ENCODE measurements at regions not wholly inside any gene's neighbourhood (a gene's known extent, or its start where the extent isn't known, plus 50 kb on each side); places are given as distances from the start of the nearest gene placed in this dataset.

GRCh38 chr4:29005838-29006237 lies 1714.3 kb upstream of the PCDH7 start:
- POLR2A ChIA-PET = no interaction called here
- no peak for TF ChIP-seq FOXM1 (IDR thresholded peaks at IDR 0.05; ENCODE audit: borderline replicate concordance)
- no peak for TF ChIP-seq HDGF (IDR thresholded peaks at IDR 0.05; ENCODE audit: borderline replicate concordance)
- no peak for TF ChIP-seq ELF4 (IDR thresholded peaks at IDR 0.05)
- no peak for TF ChIP-seq SUZ12 (IDR thresholded peaks at IDR 0.05)
- no peak for TF ChIP-seq CTBP1 (IDR thresholded peaks at IDR 0.05; ENCODE audit: borderline replicate concordance)
- no peak for DNase-seq (ENCODE audit: extremely low spot score)
- CTCF ChIA-PET = no interaction called here

DNA sequence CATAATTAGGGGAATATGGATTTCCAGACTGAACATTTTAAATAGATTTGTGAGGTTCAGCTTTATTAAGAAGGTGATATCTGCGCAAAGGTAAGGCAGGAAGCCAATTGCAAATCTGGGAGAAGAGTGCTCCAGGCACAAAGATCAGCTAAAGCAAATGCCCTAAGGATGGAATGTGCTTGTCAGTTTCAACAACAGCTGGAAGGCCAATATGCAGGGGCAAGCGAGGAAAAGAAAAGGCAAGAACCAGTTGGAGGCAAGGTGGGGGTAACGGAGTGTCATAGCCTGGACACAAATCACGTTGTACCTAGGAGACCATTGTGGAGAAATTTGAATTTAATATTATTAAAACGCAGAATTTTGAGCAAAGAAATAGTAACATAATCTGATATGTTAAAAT lies 1710.3 kb upstream of the PCDH7 start:
- CTCF ChIA-PET = no interaction called here
- TF ChIP-seq FOXK2 (IDR thresholded peaks at IDR 0.05) (no peak), FOXA1 (IDR thresholded peaks at IDR 0.05) (no peak), PKNOX1 (IDR thresholded peaks at IDR 0.05) (no peak), SUZ12 (IDR thresholded peaks at IDR 0.05) (no peak), CTBP1 (IDR thresholded peaks at IDR 0.05; ENCODE audit: borderline replicate concordance) (no peak), FOXM1 (IDR thresholded peaks at IDR 0.05; ENCODE audit: borderline replicate concordance) (no peak), HDGF (IDR thresholded peaks at IDR 0.05; ENCODE audit: borderline replicate concordance) (no peak), ZNF384 (IDR thresholded peaks at IDR 0.05) (no peak), LEF1 (IDR thresholded peaks at IDR 0.05; ENCODE audit: borderline replicate concordance) (no peak), NFRKB (IDR thresholded peaks at IDR 0.05) (no peak), BHLHE40 (IDR thresholded peaks at IDR 0.05; ENCODE audit: borderline replicate concordance) (no peak), SP1 (IDR thresholded peaks at IDR 0.05) (no peak), TARDBP (IDR thresholded peaks at IDR 0.05) (no peak), L3MBTL2 (conservative IDR thresholded peaks at IDR 0.05) (no peak), ELF4 (IDR thresholded peaks at IDR 0.05) (no peak), ARNT (IDR thresholded peaks at IDR 0.05) (no peak)
- POLR2A ChIA-PET = no interaction called here
- DNase-seq (ENCODE audit: extremely low spot score) = no peak

- ChIA-PET POLR2A (no interaction called here), CTCF (no interaction called here)
- TF ChIP-seq ARNT (IDR thresholded peaks at IDR 0.05) = no peak
- no peak for TF ChIP-seq TARDBP (IDR thresholded peaks at IDR 0.05)
- no peak for TF ChIP-seq FOXA1 (IDR thresholded peaks at IDR 0.05)
- no peak for TF ChIP-seq BHLHE40 (IDR thresholded peaks at IDR 0.05; ENCODE audit: borderline replicate concordance)
- TF ChIP-seq LEF1 (IDR thresholded peaks at IDR 0.05; ENCODE audit: borderline replicate concordance) = no peak
- no peak for TF ChIP-seq NFRKB (IDR thresholded peaks at IDR 0.05)
- no peak for TF ChIP-seq SUZ12 (IDR thresholded peaks at IDR 0.05)
- no peak for TF ChIP-seq L3MBTL2 (conservative IDR thresholded peaks at IDR 0.05)
- no peak for TF ChIP-seq HDGF (IDR thresholded peaks at IDR 0.05; ENCODE audit: borderline replicate concordance)
- no peak for DNase-seq (ENCODE audit: extremely low spot score)
These were observed 1706.8 kb upstream of the PCDH7 start for GRCh38 chr4:29013341-29013740.

GRCh38 chr4:29014555-29014954 lies 1705.6 kb upstream of the PCDH7 start:
- TF ChIP-seq ELF4 (IDR thresholded peaks at IDR 0.05) = no peak
- DNase-seq (ENCODE audit: extremely low spot score) = no peak
- ChIA-PET CTCF (no interaction called here), POLR2A (no interaction called here)

DNA sequence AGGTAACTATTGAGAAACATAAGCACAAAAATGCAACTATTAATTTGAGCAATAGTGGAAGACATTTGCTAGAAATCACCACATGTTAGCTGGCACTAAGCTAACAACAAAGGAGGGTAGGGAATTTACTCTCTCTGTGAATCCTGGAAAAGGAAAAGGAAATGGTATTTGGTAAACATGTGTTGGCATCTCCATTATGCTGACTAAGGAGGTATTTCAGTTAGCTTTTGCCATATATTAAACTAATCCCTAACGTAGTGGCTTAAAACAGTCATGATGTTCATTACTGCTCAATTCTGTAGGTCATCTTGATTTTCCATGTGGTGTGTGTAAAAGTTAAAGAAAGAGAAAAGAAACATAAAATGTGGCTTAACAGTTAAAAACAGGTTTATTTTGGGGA lies 1686.5 kb upstream of the PCDH7 start:
- ChIA-PET POLR2A (no interaction called here), CTCF (no interaction called here)
- TF ChIP-seq L3MBTL2 (conservative IDR thresholded peaks at IDR 0.05) = no peak
- DNase-seq (ENCODE audit: extremely low spot score) = no peak

DNA sequence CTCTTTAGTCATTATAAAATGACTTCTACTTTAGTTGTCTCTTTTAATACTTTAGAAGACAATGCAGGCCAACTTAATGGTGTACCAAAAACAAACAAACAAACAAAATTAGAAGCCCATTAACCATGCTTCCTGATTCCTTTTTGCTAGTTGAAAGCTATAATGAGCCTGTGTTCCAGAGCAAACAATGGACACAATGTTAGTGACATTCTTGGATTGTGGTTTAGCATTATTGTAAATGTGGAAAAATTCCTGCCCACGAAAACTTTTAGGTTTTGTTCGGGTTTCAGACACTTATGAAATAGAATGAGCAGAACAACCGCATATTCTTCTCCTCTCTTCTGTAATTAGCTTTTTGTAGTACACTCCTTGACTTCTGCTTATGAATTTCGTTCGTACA lies 1682.7 kb upstream of the PCDH7 start:
- DNase-seq (ENCODE audit: extremely low spot score) = no peak
- CTCF ChIA-PET = no interaction called here

DNA sequence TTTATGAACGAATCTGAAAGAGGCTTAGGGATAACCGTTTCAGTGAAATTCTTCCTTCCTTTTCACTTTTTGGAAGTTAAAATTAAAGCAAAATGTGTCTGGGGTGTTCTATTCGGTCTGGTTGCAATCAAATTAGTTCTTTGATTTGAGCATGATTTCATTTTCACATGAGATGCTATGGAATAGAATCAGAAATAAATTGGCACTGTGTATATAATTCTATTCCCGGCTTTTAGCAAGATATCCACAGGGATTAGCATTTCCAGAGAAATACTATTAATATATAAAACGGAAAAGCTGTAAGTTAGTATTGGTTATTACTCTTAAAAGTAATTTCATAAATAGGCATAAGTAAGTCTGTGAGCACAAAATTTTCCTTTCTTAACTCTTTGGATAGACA lies 1676.8 kb upstream of the PCDH7 start:
- no peak for TF ChIP-seq ELF4 (IDR thresholded peaks at IDR 0.05)
- no peak for TF ChIP-seq CTBP1 (IDR thresholded peaks at IDR 0.05; ENCODE audit: borderline replicate concordance)
- TF ChIP-seq BHLHE40 (IDR thresholded peaks at IDR 0.05; ENCODE audit: borderline replicate concordance) = no peak
- no peak for TF ChIP-seq TARDBP (IDR thresholded peaks at IDR 0.05)
- TF ChIP-seq PKNOX1 (IDR thresholded peaks at IDR 0.05) = no peak
- no peak for TF ChIP-seq FOXM1 (IDR thresholded peaks at IDR 0.05; ENCODE audit: borderline replicate concordance)
- ChIA-PET POLR2A (no interaction called here), CTCF (no interaction called here)
- DNase-seq (ENCODE audit: extremely low spot score) = no peak

More for the DNA sequence above, 1682.7 kb upstream of the PCDH7 start:
- TF ChIP-seq ZNF384 (IDR thresholded peaks at IDR 0.05) (no peak), BHLHE40 (IDR thresholded peaks at IDR 0.05; ENCODE audit: borderline replicate concordance) (no peak), FOXA1 (IDR thresholded peaks at IDR 0.05) (no peak), TARDBP (IDR thresholded peaks at IDR 0.05) (no peak), FOXM1 (IDR thresholded peaks at IDR 0.05; ENCODE audit: borderline replicate concordance) (no peak), HDGF (IDR thresholded peaks at IDR 0.05; ENCODE audit: borderline replicate concordance) (no peak), CTBP1 (IDR thresholded peaks at IDR 0.05; ENCODE audit: borderline replicate concordance) (no peak), ARNT (IDR thresholded peaks at IDR 0.05) (no peak), SP1 (IDR thresholded peaks at IDR 0.05) (no peak), L3MBTL2 (conservative IDR thresholded peaks at IDR 0.05) (no peak), ELF4 (IDR thresholded peaks at IDR 0.05) (no peak), SUZ12 (IDR thresholded peaks at IDR 0.05) (no peak), LEF1 (IDR thresholded peaks at IDR 0.05; ENCODE audit: borderline replicate concordance) (no peak), FOXK2 (IDR thresholded peaks at IDR 0.05) (no peak), PKNOX1 (IDR thresholded peaks at IDR 0.05) (no peak), NFRKB (IDR thresholded peaks at IDR 0.05) (no peak)
- POLR2A ChIA-PET = no interaction called here

Data from HEK293T (cell line).